DMS53 treated with DMSO at 0.1 percent for 48 hours (cell line): ENCODE measurements at regions not wholly inside any gene's neighbourhood (a gene's known extent, or its start where the extent isn't known, plus 50 kb on each side); places are given as distances from the start of the nearest gene placed in this dataset.
"Not testable (repeated sequence)": the region's sequence is repeated elsewhere in the genome, so short reads cannot be mapped to it uniquely, and the experiment has no call there.

Experiments used
- DNase-seq: peaks from one replicate; lab custom pipeline; 2025; ENCODE audit not compliant: unreplicated experiment; lab: John Stamatoyannopoulos, UW

DNA sequence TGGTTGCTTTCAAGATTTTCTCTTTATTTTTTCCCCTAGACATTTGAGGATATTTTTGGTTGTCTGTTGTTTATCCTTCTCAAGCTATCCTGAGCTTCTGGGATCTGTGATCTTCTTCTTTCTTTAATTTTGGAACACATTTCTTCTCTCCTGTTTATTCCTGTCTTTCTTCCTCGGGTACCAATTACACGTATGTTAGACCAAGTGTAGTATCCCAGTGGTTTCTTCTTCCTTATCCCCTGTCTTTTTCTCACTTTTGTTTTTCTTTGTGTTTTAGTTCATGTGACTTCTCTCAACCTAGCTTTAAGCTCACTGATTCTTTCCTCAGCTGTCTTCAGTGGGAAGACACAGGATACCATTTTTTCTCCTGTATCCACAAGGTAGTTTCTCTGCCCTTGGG is 120.0 kb downstream of the GALR1 start:
- no peak for DNase-seq

DNA sequence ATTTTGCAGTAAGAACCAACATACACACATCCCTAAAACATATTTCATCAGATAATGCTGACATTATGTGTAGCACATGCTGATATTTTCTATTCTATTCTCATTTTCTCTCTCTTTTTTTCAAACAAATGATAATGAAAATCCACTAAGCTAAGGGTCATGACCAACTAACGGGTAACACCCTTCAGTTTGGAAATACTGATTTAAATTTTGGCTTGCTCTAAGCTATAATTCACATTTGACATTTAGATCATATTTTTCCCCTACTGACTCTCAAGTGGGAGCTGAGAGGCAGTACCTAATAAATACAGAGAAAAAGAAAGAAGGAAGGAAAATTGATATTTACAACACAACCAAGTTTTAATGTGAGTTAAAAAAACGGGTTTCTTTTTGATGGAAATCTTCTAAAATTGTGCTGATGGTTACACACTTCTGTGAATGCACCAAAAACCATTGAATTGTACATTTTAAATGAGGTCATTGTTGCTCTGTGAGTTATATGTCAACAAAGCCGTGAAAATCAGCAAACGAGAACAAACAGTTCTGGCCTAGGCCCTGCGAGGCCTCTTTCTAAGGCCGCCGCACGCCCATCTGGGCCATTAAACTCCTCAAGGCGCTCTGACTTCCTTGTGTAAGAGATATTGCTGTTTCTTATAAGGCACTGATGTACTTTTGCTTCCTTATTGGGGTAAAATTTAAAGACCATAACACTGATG is 124.2 kb downstream of the GALR1 start:
- no peak for DNase-seq

DNA sequence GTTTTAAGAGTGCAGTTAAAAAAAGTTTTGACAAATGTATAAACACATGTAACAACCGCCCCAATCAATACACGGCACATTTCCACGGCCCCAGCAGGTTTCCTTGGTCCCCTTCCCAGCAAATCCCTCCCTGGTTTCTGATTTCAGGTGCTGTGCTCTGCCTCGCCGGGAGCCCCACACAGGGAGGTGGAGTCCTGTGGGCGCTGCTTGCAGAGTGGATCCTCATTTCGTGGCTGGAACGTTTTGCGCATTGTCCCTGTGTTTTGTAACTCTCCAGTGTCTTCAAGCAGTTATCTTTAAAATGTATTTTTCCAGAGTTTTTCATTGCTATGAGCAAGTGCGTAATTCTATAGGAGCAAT is 124.8 kb downstream of the GALR1 start:
- DNase-seq = no peak

DNA sequence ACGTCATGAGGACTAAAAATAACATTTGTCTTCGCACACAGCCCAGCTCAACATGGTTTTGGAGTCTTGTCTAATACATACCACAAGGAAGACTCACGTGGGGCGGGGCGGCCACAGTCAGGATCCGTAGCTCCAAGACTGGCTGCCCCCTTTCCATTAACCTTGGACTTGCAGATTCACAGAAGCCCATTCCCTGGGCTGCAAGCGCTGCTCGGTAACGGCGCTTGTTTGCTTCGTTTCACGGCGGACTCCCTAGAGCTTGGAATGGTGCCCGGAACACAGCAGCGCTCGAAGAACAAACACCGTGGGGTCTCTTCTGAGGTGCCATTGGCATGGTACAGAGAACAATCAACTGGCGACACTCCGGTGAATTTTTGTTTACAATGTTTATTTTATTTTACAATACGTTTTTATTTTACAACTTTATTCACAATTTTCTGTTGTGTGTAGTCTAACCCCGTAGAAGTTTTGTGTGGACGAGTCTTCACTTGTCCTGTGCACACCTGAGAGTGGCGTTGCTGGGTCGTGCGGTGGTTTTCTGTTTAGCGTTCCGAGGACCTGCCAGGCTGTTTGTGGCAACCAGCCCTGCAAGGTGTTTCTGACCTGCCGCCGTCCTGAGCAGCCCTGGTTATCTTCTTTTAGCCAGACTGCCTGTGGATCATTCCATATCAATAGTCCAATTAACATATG is 126.5 kb downstream of the GALR1 start:
- DNase-seq = no peak

DNA sequence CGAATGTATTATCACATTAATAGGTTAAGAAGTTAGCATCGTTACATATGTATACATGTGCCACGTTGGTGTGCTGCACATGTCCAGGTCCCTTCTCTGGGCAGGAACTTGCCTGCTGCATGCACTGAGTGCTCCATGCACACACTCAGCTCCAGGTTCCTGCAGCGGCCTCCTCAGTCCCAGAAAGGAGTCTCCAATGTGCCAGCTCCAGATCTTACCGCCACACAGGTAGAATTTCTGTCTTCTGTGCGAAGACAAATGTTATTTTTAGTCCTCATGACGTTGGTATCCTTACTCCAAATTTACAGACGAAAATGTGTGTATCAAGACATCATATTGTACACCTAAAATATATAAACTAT is 127.1 kb downstream of the GALR1 start:
- no peak for DNase-seq

DNA sequence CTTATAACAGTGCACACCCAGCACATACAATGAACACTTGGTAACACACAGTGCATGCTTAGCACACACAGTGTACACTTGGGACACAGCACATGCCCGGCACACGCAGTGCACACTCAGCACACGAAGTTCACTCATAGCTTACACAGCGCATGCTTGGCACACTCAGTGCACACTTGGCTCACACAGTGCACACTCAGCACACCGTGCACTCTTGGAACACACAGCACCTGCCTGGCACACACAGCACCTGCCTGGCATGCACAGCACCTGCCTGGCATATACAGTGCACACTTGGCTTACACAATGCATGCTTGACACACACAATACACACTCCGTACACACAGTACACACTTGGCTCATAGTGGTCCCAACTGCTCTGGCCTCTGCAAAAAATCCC is 128.2 kb downstream of the GALR1 start:
- DNase-seq = no peak

DNA sequence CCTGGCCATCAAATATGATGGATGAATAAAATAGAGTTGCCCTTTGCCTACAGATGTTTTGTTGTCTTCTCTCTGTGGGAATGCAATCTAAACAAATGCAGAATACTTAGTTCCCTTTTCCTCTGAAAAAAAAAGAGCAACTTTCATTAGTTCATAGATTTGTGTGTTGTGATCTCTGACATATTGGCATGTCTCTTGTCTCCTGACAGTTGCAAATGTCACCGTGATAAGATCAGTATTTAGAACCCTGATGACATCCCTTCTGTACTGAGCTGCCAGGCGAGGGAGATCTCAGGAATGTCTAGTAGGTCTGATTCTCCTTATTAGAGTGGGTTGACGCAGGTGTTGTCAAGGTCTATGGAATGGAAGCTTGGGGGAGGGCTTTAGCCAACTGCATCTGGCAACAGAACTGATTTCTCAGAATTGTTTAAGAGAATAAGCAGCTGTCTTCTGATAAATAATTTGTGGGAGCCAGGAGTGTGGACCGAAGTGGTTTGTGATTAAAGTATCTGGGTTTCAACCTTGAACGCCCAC is 130.4 kb downstream of the GALR1 start:
- no peak for DNase-seq

DNA sequence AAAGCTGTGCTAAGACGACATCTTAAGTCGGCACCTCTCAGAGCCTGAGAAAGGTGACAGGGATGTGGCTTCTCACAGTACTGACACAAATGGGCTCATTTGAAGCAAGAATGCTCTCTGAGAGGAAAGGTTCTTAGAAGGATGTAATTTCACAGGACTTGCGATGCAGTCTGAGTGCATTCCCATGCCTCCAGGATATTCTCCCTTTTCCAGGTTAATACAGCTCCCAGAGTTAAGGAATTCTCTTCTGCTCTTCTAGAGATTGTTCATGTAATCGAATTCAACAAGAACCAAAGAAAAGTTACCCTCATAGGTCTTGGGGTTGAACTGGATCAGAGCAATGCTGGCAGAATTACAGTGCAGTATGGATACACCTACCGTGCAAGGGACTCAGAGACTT is 131.0 kb downstream of the GALR1 start:
- DNase-seq = no peak

DNA sequence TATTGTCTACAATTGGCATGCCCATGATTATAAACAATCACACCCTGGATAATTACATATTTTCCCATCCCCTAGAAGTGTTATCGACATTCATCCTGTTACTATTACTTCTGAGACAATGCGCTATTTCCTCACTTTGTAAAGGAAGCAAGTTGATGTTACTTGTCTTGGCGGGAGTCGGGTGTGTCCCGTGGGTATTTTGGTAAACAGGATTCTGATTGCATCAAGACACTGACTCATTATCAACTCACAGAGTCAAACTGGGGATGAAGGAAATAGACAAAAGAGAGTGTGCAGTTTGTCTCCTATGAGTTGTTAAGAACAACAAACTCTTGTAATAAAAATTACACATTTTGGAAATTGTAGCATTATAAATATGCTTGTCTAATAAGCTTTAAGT is 142.7 kb downstream of the GALR1 start:
- DNase-seq = no peak

DNA sequence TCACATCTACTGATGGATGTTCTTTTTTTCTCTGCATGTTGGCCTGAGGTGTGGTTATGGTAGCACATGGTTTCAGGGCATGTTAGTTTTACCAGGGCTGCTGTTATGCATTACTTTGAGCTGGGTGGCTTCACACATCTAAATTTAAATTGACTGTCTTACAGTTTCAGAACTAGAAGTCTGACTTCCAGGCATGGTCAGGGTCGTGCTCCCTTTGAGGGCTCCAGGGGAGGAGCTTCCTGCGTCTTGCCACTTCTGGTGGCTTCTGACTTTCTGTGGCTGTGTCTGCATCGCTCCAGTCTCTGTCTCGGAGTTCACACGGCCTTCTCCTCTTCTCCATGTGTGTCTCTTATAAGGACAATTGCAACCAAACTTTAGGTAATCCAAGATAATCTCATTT is 143.9 kb downstream of the GALR1 start:
- no peak for DNase-seq

DNA sequence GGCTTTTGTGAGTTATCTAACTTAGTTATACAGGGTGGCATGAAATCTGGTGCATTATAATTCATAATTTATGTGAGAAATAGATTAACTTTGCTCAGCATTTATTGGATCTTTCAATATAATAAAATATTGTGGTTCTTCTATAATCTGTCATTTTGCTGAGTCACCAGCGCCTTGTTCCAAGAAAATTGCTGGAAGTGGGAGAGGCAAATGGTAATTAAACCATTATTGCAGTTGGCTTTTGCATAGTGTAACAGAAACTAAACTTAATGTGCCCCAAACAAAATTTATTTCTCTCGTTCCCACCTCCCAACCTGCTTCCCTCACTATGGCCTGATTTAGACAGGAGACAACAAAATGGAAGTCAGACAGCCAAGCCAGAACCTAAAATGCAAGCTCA is 146.3 kb downstream of the GALR1 start:
- no peak for DNase-seq

DNA sequence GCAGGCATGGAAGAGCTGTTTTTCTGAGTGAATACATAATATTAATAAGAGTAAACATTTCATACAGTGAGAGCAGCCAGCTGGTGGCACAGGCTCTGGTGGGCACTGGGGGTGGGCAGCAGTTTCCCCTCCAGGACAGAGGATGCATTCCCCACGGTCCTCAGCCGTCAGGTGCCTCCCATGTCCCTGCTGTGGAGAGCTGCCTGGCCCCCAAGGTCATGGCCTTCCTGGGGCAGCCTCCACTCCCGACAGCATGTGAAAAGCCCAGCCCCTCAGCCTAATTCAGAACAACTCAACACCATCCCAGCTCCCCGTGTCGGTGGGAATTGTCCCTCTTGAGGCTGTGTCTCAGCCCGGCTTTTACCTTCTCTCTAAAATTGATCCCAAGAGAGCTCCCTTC is 147.4 kb downstream of the GALR1 start:
- no peak for DNase-seq

DNA sequence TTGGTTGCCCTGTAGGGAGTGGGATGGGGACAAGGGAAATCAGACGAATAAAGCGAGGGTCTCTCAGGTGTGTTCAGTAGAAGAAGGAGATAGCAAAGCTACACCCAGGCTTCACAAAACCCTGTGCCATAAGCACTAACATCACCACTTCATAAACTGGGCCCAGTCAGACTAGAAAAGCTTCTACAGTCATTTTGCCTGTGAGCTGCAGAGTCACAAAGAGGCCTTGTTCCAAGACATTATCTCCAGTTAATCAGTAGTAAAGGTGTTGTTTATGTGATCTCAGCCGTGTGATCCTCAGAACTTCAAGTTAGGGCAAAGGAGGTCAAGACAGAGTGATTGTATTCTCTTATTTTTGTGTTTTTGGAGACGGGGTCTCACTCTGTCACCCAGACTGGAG is 148.0 kb downstream of the GALR1 start:
- no peak for DNase-seq

DNA sequence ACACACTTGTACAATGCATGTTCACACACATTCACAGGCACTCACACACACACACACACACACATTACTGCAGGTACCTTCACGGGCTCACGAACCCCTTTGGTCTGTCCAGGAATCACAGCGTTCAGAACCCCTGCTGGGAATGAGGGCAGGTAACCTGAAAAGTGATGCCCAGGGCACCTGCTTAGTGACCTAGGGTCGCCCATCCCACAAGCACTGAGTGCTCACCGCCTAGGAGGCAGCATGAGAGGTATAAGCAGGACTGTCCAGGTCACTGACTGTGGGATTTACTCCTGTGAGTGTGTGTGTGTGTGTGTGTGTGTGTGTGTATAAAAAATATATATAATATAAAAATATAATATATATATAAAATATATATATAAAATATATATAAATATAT is 150.9 kb downstream of the GALR1 start:
- no peak for DNase-seq

DNA sequence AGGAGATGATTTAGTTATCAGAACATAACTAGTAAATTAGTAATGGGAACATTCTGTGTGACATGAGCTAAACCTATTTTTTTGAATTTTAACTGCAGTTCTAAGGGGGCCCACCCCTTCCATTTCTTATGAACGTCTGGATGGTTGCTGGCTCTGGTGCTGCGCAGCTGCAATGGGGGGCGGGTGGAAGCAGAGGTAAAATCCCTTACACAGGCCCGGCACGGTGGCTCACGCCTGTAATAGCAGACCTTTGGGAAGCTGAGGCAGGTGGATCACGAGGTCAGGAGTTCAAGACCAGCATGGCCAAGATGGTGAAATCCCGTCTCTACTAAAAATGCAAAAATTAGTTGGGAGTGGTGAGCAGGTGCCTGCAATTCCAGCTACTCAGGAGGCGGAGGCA is 151.5 kb downstream of the GALR1 start:
- DNase-seq = no peak

DNA sequence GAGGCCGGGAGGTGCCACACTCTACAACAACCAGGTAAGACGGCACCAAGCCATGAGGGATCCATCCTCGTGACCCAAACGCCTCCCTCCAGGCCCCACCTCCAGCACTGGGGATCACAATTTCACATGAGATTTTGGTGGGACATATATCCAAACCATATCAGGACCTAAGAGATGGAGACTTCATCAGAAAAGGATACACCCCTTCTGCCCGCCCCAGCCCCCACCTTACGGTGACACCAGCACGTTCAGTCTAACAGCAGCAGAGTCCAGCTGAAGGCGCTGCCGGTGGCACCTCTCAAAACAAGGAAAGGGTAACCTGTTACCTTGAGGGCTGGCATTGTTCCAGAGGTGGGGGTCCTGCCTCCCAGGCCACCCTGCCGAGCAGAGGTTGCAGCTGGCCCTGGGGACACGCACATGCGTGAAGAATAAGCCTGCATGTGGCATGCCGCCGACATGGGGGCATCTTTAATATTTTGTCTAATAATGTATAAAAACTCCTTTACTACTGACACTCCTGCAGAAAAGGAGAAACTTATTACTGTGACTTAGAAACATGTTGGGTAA is 154.4 kb downstream of the GALR1 start:
- DNase-seq = no peak

DNA sequence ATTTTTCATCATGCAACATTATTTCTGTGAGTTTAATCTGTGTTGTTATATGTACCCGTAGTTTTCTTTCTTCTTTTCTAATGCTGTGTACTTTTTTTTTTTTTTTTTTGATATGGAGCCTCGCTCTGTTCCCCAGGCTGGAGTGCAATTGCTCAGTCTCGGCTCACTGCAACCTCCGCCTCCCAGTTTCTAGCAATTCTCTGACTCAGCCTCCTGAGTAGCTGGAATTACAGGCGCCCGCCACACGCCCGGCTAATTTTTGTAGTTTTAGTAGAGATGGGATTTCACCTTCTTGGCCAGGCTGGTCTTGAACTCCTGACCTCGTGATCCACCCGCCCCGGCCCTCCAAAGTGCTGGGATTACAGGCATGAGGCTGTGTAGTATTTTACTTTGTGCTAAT is 155.4 kb downstream of the GALR1 start:
- DNase-seq = no peak

DNA sequence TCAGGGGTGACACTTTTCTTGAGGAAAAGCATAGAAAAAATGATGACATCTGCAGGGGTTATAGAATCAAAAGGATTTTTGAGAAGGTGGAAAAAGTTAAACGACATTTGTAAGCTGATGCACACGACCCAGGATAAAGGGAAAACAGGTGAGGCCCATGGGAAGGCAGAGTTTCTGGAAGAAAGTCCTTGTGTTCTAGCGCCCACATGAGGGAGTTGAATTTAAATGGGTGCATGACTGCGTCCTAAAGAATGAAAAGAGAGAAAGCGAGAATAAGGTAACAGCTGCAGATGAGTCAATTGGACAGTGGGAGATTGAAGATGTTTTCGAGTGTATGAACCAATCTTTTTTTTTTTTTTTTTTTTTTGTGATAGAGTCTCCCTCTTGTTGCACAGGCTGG is 158.1 kb downstream of the GALR1 start:
- no peak for DNase-seq

DNA sequence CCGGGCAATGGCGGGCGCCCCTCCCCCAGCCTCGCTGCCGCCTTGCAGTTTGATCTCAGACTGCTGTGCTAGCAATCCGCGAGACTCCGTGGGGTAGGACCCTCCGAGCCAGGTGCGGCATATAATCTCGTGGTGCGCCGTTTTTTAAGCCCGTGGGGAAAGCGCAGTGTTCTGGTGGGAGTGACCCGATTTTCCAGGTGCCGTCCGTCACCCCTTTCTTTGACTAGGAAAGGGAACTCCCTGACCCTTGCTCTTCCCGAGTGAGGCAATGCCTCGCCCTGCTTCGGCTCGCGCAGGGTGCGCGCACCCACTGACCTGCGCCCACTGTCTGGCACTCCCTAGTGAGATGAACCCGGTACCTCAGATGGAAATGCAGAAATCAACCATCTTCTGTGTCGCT is 171.9 kb downstream of the GALR1 start:
- DNase-seq = not testable (repeated sequence)

DNA sequence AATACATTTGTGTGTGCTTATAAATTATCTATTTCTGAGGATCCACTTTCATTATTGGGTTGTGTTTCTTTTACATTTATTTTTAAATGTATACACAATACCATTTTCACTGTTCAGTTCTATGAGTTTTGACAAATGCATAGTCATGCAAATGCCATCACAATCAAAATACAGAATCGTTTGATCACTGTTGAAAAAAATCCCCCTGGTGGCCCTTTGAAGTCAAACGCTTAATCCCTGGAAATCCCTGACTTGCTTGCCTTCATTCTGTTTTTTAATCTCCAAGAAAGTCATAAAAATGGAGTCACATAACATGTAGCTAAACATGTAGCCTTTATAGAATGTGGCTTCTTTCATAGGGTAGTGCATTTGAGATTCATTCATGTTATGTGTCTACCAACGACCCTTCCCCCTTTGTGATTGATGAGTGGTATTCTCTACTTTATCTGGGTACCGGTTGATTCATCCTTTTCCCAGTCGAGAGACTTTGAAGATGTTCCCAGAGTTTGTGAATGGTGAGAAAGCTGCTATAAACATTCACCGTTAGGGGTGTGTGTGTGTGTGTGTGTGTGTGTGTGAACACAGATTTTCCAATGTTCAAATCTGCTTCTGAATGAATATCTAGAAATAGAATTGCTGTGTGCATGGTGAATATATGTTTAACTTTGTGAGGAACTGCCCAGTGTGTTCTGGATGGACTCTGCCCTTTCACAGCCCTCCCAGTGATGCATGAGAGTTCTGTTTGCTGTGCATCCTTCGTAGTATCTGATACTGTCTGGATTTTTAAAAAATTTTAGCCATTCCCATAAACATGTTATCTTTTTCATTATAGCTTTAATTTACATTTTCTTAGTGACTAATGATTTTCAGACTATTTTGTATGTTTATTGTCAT is 173.6 kb downstream of the GALR1 start:
- DNase-seq = no peak

DNA sequence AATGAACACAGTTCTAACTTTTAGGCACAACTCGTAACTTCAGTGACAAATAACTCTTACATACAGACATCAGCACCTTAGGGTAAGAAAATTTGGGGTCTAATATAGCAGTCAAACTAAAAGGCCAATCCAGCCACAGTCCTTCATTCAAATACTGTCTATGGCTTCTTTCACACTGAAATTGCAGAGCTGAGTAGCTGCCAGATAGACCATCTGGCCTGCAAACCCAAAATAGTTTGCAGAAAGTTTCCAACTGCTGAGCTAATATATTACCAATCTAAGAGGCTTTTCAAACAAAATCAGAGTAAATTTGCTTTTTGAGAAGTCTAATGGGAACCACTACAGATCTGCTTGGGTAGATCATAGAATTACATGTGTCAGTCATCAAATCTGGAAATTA is 183.4 kb downstream of the GALR1 start:
- no peak for DNase-seq

DNA sequence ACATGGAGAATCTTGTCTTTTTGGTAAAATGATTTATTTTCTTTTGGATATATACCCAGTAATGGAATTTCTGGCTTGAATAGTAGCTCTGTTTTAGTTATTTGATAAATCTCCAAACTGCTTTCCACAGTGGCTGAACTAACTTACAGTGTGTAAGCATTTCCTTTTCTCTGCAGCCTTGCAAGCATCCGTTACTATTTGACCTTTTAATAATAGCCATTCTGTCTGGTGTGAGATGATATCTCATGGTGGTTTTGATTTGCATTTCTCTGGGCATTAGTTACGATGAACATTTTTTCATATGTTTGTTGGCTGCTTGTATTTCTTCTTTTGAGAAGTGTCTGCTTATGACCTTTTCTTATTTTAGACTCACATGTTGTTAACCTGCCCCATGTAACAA is 190.2 kb downstream of the GALR1 start:
- DNase-seq = no peak
